CD14-positive monocyte (primary cell): ENCODE measurements at regions not wholly inside any gene's neighbourhood (a gene's known extent, or its start where the extent isn't known, plus 50 kb on each side); places are given as distances from the start of the nearest gene placed in this dataset.

Experiments used
- DNase-seq, 3 donors: peaks; one replicate each; pipeline ENCODE4 v3.0.0-alpha.2; 2011 to 2022
- H2AFZ ChIP-seq: 2 replicates; pipeline ENCODE4 v1.6.0; 2012; ENCODE audit warnings: mild to moderate bottlenecking, low read depth, low read length, inconsistent platforms; ENCODE audit not compliant: insufficient read depth, poor library complexity, severe bottlenecking
- H3K27ac ChIP-seq, 2 donors: 1 replicate in 1 of 2; 2 replicates in 1 of 2; pipeline ENCODE4 v1.5.1; 2012 to 2013; ENCODE audit warnings: low read length in 2 of 2, control low read depth in 1 of 2, inconsistent platforms in 1 of 2, low read depth in 1 of 2, mild to moderate bottlenecking in 1 of 2
- H3K27me3 ChIP-seq, 2 donors: one replicate each; pipeline versions ENCODE4 v1.6.0 to v1.6.1; 2011 to 2013; ENCODE audit warnings: low read length in 2 of 2; ENCODE audit not compliant: control insufficient read depth in 2 of 2, insufficient read depth in 2 of 2
- H3K36me3 ChIP-seq, 2 donors: replicated peaks in 1 of 2; 1 replicate in 1 of 2; 2 replicates in 1 of 2; pipeline versions ENCODE4 v1.5.1 to v1.6.1; 2012 to 2013; ENCODE audit warnings: low read length in 2 of 2, control low read depth in 1 of 2, inconsistent platforms in 1 of 2, mild to moderate bottlenecking in 1 of 2; ENCODE audit not compliant: insufficient read depth in 2 of 2, control insufficient read depth in 1 of 2
- H3K4me1 ChIP-seq, 2 donors: 1 replicate in 1 of 2; 2 replicates in 1 of 2; pipeline versions ENCODE4 v1.5.1 to v1.6.1; 2012 to 2013; ENCODE audit warnings: low read length in 2 of 2, control low read depth in 1 of 2, inconsistent platforms in 1 of 2, mild to moderate bottlenecking in 1 of 2, moderate library complexity in 1 of 2; ENCODE audit not compliant: insufficient read depth in 2 of 2, control insufficient read depth in 1 of 2
- H3K4me2 ChIP-seq: replicated peaks from 2 replicates; pipeline ENCODE3; 2012; ENCODE audit warnings: low read length, moderate library complexity, mild to moderate bottlenecking; ENCODE audit not compliant: poor library complexity, severe bottlenecking; ENCODE audit errors: extremely low read depth
- H3K4me3 ChIP-seq, 3 experiments: fragments of 200-600 bp in 1 of 3; sonication (generic) in 1 of 3; replicated peaks in 1 of 3; 1 replicate in 2 of 3; 2 replicates in 1 of 3; pipeline ENCODE4 v1.5.1; 2011 to 2013; ENCODE audit warnings: low read length in 3 of 3, mild to moderate bottlenecking in 3 of 3, control low read depth in 2 of 3, low read depth in 2 of 3, inconsistent platforms in 1 of 3, moderate library complexity in 1 of 3
- H3K79me2 ChIP-seq: 2 replicates; pipeline ENCODE4 v1.6.0; 2012; ENCODE audit warnings: mild to moderate bottlenecking, control low read depth, inconsistent platforms, low read length, moderate library complexity; ENCODE audit not compliant: insufficient read depth
- H3K9ac ChIP-seq: 2 replicates; pipeline ENCODE4 v1.6.0; 2017; ENCODE audit warnings: low read length, mild to moderate bottlenecking; ENCODE audit not compliant: insufficient read depth, poor library complexity, severe bottlenecking
- H3K9me3 ChIP-seq, 2 donors: replicated peaks in 1 of 2; 1 replicate in 1 of 2; 2 replicates in 1 of 2; pipeline versions ENCODE4 v1.5.1 to v1.6.1; 2012 to 2013; ENCODE audit warnings: low read length in 2 of 2, control low read depth in 1 of 2; ENCODE audit not compliant: control insufficient read depth in 1 of 2, insufficient read depth in 1 of 2
- H4K20me1 ChIP-seq: 2 replicates; pipeline ENCODE4 v1.6.0; 2012; ENCODE audit warnings: mild to moderate bottlenecking, low read length, control low read depth, moderate library complexity; ENCODE audit not compliant: insufficient read depth
- H3K27ac Mint-ChIP-seq, 7 donors: one replicate each; pipeline ENCODE4 v1.8.0; 2020; ENCODE audit warnings: mild to moderate bottlenecking in 7 of 7, mixed read lengths in 7 of 7, moderate library complexity in 6 of 7, inconsistent platforms in 2 of 7
- H3K27me3 Mint-ChIP-seq, 3 donors: one replicate each; pipeline ENCODE4 v1.8.0; 2021 to 2022; ENCODE audit warnings: low read depth in 3 of 3, mild to moderate bottlenecking in 3 of 3, mixed read lengths in 3 of 3, moderate library complexity in 3 of 3, inconsistent platforms in 1 of 3
- H3K36me3 Mint-ChIP-seq, 2 donors: one replicate each; pipeline ENCODE4 v1.8.0; 2020; ENCODE audit warnings: mixed read lengths in 2 of 2, inconsistent platforms in 1 of 2, mild to moderate bottlenecking in 1 of 2
- H3K4me1 Mint-ChIP-seq: one replicate; pipeline ENCODE4 v1.8.0; 2020; ENCODE audit warnings: mild to moderate bottlenecking, mixed read lengths
- H3K4me3 Mint-ChIP-seq, 2 donors: one replicate each; pipeline ENCODE4 v1.8.0; 2020; ENCODE audit warnings: mild to moderate bottlenecking in 2 of 2, mixed read lengths in 2 of 2, moderate library complexity in 1 of 2
- H3K9me3 Mint-ChIP-seq, 7 donors: one replicate each; pipeline ENCODE4 v1.8.0; 2020 to 2022; ENCODE audit warnings: mixed read lengths in 7 of 7, mild to moderate bottlenecking in 6 of 7, moderate library complexity in 6 of 7, inconsistent platforms in 2 of 7
- WGBS: methylation state at CpG from one replicate; pipeline ENCODE4 v1.1.5; 2013; ENCODE audit warnings: missing lambda C conversion rate; ENCODE audit not compliant: insufficient coverage; 5-methylcytosine and 5-hydroxymethylcytosine counted together
- intact Hi-C, 2 donors: fragments of 100-400 bp; cut with micrococcal nuclease; formaldehyde crosslinking; loops; one replicate each; pipeline versions ENCODE4 v1.15.0 to v1.15.1; 2023
- TF ChIP-seq, protein P1 (sequence below): fragments of 200-600 bp; IDR thresholded peaks from one replicate; pipeline ENCODE4 v1.8.0; 2022; ENCODE audit warnings: antibody characterized with exemption, mild to moderate bottlenecking

DNA sequence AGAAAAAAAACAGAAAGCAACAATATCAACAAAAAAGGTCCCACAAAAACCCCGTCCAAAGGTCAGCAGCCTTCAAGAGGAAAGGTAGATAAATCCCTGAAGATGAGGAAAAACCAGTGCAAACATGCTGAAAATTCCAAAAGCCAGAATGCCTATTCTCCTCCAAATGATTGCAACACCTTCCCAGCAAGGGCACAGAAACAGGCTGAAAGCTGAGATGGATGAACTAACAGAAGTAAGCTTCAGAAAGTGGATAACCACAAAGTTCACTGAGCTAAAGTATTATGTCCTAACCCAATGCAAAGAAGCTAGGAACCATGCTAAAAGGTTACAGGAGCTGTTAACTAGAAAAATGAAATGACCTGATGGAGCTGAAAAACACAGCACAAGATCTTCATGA is 226.4 kb upstream of the DSEL start:
- intact Hi-C loops = no loop called here
- Histone ChIP-seq H3K9ac (no peak overlapping the region), H3K27me3 (no peaks in the 10 kb centered on the region), H3K27ac (no peak overlapping the region), H3K9me3 (peaks cover 17 to 23% of the 10 kb centered on the region in 2 donors), H3K4me1 (no peaks in the 10 kb centered on the region), H3K36me3 (no peaks in the 10 kb centered on the region), H3K4me3 (no peak overlapping the region), H3K4me2 (no peak overlapping the region), H3K79me2 (no peaks in the 10 kb centered on the region), H4K20me1 (no peaks in the 10 kb centered on the region), H2AFZ (no peak overlapping the region)
- no peak overlapping the region for H3K27ac Mint-ChIP-seq
- H3K4me1 Mint-ChIP-seq = no peaks in the 10 kb centered on the region
- DNase-seq = no peak
- H3K4me3 Mint-ChIP-seq = no peak overlapping the region
- WGBS = no CpG with 5 or more reads among the region's 1 CpG
- peaks cover 2 to 21% (median 6%) of the 10 kb centered on the region in 7 donors for H3K9me3 Mint-ChIP-seq
- H3K27me3 Mint-ChIP-seq = peaks cover 0 to 2% (median 0%) of the 10 kb centered on the region in 3 donors
- no peaks in the 10 kb centered on the region for H3K36me3 Mint-ChIP-seq
- TF ChIP-seq, protein P1, sequence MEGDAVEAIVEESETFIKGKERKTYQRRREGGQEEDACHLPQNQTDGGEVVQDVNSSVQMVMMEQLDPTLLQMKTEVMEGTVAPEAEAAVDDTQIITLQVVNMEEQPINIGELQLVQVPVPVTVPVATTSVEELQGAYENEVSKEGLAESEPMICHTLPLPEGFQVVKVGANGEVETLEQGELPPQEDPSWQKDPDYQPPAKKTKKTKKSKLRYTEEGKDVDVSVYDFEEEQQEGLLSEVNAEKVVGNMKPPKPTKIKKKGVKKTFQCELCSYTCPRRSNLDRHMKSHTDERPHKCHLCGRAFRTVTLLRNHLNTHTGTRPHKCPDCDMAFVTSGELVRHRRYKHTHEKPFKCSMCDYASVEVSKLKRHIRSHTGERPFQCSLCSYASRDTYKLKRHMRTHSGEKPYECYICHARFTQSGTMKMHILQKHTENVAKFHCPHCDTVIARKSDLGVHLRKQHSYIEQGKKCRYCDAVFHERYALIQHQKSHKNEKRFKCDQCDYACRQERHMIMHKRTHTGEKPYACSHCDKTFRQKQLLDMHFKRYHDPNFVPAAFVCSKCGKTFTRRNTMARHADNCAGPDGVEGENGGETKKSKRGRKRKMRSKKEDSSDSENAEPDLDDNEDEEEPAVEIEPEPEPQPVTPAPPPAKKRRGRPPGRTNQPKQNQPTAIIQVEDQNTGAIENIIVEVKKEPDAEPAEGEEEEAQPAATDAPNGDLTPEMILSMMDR = no peak

DNA sequence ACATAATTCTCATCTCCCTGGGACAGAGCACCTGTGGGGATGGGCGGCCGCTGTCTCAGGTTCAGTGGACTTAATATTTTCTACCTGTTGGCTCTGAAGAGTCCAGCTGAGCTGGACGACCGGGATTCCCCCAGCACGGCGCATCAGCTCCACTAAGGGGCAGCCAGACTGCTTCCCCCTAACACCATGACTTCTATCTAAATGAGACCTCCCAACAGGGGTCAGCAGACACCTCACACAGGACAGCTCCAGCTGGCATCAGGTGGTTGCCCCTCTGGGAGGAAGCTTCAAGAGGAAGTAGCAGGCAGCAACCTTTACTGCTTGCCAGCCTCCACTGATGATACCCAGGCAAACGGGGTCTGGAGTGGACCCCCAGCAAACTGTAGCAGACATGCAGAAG is 226.0 kb upstream of the DSEL start:
- no peak overlapping the region for H3K27ac Mint-ChIP-seq
- H3K79me2 ChIP-seq = no peaks in the 10 kb centered on the region

More for the DNA sequence above, 226.0 kb upstream of the DSEL start:
- Mint-ChIP-seq H3K4me1 (no peaks in the 10 kb centered on the region), H3K27me3 (peaks cover 0 to 2% (median 0%) of the 10 kb centered on the region in 3 donors), H3K4me3 (no peak overlapping the region), H3K36me3 (no peaks in the 10 kb centered on the region), H3K9me3 (peaks cover 2 to 21% (median 6%) of the 10 kb centered on the region in 7 donors)
- DNase-seq = no peak
- H3K9me3 ChIP-seq = peaks cover 17 to 23% of the 10 kb centered on the region in 2 donors
- no peak overlapping the region for H2AFZ ChIP-seq
- no peaks in the 10 kb centered on the region for H3K27me3 ChIP-seq
- 93% methylated on average over 4 of the region's 7 CpGs for WGBS
- no peaks in the 10 kb centered on the region for H3K36me3 ChIP-seq
- no peak overlapping the region for H3K9ac ChIP-seq
- no peaks in the 10 kb centered on the region for H3K4me1 ChIP-seq
- no peak overlapping the region for H3K4me3 ChIP-seq
- H4K20me1 ChIP-seq = no peaks in the 10 kb centered on the region
- H3K4me2 ChIP-seq = no peak overlapping the region
- intact Hi-C loops = no loop called here
- H3K27ac ChIP-seq = no peak overlapping the region
- TF ChIP-seq, protein P1 = no peak
